Suprapubic skin (tissue), 3 donors: ENCODE measurements at regions not wholly inside any gene's neighbourhood (a gene's known extent, or its start where the extent isn't known, plus 50 kb on each side); places are given as distances from the start of the nearest gene placed in this dataset.

Experiments
- POLR2A ChIP-seq, 2 donors: fragments of 450-650 bp; IDR thresholded peaks; one replicate each; pipeline ENCODE4 v1.6.1; 2017; ENCODE audit warnings: antibody characterized with exemption in 2 of 2, mild to moderate bottlenecking in 2 of 2, moderate library complexity in 2 of 2
- TF ChIP-seq, protein P1 (sequence below), 2 donors: fragments of 200-600 bp in 1 of 2; fragments of 450-650 bp in 1 of 2; sonication (generic) in 1 of 2; IDR thresholded peaks; one replicate each; pipeline ENCODE4 v1.5.1; 2016 to 2019; ENCODE audit warnings: antibody characterized with exemption in 2 of 2, mild to moderate bottlenecking in 1 of 2, moderate library complexity in 1 of 2

DNA sequence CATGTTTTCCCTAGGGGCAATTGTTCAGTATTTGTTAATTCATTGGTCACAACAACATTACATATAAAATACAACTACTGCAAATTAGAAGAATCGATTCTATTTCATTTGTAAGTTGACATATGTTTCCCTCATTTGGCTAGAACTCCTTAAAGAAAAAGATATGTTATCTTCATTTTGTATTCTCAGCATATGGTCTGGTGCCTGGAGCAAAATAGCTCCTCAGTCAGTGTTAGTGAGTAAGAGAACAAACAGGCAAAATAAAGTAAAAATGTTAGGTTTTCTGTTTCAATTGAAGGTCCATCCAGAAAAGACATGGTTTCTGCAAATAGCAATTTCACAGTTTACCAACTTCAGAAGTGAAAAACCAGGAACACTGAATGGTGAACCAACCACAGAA, 1343.1 kb downstream of the ROBO1 start:
- TF ChIP-seq POLR2A (IDR thresholded peaks at IDR 0.05): no peak
- TF ChIP-seq, protein P1, sequence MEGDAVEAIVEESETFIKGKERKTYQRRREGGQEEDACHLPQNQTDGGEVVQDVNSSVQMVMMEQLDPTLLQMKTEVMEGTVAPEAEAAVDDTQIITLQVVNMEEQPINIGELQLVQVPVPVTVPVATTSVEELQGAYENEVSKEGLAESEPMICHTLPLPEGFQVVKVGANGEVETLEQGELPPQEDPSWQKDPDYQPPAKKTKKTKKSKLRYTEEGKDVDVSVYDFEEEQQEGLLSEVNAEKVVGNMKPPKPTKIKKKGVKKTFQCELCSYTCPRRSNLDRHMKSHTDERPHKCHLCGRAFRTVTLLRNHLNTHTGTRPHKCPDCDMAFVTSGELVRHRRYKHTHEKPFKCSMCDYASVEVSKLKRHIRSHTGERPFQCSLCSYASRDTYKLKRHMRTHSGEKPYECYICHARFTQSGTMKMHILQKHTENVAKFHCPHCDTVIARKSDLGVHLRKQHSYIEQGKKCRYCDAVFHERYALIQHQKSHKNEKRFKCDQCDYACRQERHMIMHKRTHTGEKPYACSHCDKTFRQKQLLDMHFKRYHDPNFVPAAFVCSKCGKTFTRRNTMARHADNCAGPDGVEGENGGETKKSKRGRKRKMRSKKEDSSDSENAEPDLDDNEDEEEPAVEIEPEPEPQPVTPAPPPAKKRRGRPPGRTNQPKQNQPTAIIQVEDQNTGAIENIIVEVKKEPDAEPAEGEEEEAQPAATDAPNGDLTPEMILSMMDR (IDR thresholded peaks at IDR 0.05): no peak
